A549 (cell line): ENCODE measurements at regions not wholly inside any gene's neighbourhood (a gene's known extent, or its start where the extent isn't known, plus 50 kb on each side); places are given as distances from the start of the nearest gene placed in this dataset.

Experiments
- CBX2 ChIP-seq: fragments of 200-600 bp; sonication (generic); IDR thresholded peaks from 2 replicates; pipeline ENCODE4 v1.6.1; 2016; ENCODE audit warnings: low read depth, mild to moderate bottlenecking, borderline replicate concordance
- CTCF ChIP-seq: fragments of >200 bp; sonication (Bioruptor Twin); formaldehyde crosslinking; IDR thresholded peaks from 3 replicates; pipeline ENCODE4 v1.5.1; 2016
- FOSB ChIP-seq: fragments of 250-450 bp; sonication (Bioruptor Pico); IDR thresholded peaks from 2 replicates; pipeline ENCODE4 v1.5.0; 2020; ENCODE audit warnings: mild to moderate bottlenecking, moderate library complexity
- FOSL2 ChIP-seq, 2 experiments: fragments of 450-650 bp in 1 of 2; fragments of >200 bp in 1 of 2; sonication (Bioruptor Twin) in 1 of 2; formaldehyde crosslinking; IDR thresholded peaks; 2 replicates each; pipeline versions ENCODE4 v1.5.0 to v1.6.1; 2016 to 2020; ENCODE audit warnings: mild to moderate bottlenecking in 1 of 2, moderate library complexity in 1 of 2
- HDAC2 ChIP-seq: fragments of 200-600 bp; sonication (generic); IDR thresholded peaks from 2 replicates; pipeline ENCODE4 v1.6.1; 2016
- MAFK ChIP-seq: fragments of 450-650 bp; IDR thresholded peaks from 2 replicates; pipeline ENCODE4 v1.6.1; 2014; ENCODE audit not compliant: partially characterized antibody
- PHF8 ChIP-seq: fragments of 200-600 bp; sonication (generic); IDR thresholded peaks from 2 replicates; pipeline ENCODE4 v1.6.1; 2016; ENCODE audit warnings: low read depth, mild to moderate bottlenecking, antibody characterized with exemption, moderate library complexity, borderline replicate concordance
- POLR2A ChIP-seq: IDR thresholded peaks from 2 replicates; pipeline ENCODE4 v1.6.1; 2012; ENCODE audit warnings: mild to moderate bottlenecking, low read length
- RAD21 ChIP-seq, 2 experiments: fragments of >200 bp in 1 of 2; sonication (Bioruptor Twin) in 1 of 2; formaldehyde crosslinking in 1 of 2; IDR thresholded peaks in 1 of 2; conservative IDR thresholded peaks in 1 of 2; 2 replicates in 1 of 2; 3 replicates in 1 of 2; pipeline ENCODE4 v1.6.1; 2012 to 2018; ENCODE audit warnings: inconsistent platforms in 1 of 2
- REST ChIP-seq: fragments of 200-600 bp; sonication (generic); IDR thresholded peaks from 2 replicates; pipeline ENCODE4 v1.6.1; 2016; ENCODE audit warnings: antibody characterized with exemption, mild to moderate bottlenecking, moderate library complexity
- TF ChIP-seq, protein P1 (sequence below): fragments of 450-650 bp; IDR thresholded peaks from 2 replicates; pipeline ENCODE4 v1.6.1; 2014; ENCODE audit warnings: antibody characterized with exemption
- TF ChIP-seq, protein P2 (sequence below): IDR thresholded peaks from 2 replicates; pipeline ENCODE4 v1.6.1; 2012

- TF ChIP-seq CTCF (no peak), POLR2A (no peak), RAD21 (conservative IDR thresholded peaks at IDR 0.05 in 1 of 2, IDR thresholded peaks at IDR 0.05 in 1 of 2) (no peak), REST (no peak), MAFK (no peak), PHF8 (no peak), CBX2 (no peak), FOSL2 (IDR thresholded peaks at IDR 0.05) (no peak), FOSL2 (CRISPR knock-in tag; IDR thresholded peaks at IDR 0.05) (no peak), HDAC2 (no peak), FOSB (CRISPR knock-in tag) (no peak)
- TF ChIP-seq, protein P1, sequence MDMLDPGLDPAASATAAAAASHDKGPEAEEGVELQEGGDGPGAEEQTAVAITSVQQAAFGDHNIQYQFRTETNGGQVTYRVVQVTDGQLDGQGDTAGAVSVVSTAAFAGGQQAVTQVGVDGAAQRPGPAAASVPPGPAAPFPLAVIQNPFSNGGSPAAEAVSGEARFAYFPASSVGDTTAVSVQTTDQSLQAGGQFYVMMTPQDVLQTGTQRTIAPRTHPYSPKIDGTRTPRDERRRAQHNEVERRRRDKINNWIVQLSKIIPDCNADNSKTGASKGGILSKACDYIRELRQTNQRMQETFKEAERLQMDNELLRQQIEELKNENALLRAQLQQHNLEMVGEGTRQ: no peak
- TF ChIP-seq, protein P2, sequence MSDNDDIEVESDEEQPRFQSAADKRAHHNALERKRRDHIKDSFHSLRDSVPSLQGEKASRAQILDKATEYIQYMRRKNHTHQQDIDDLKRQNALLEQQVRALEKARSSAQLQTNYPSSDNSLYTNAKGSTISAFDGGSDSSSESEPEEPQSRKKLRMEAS: no peak
Measured at GRCh38 chr15:94875550-94875949, 644.2 kb downstream of the MCTP2 start.
